Mesendoderm (in vitro differentiated cells): ENCODE measurements at regions not wholly inside any gene's neighbourhood (a gene's known extent, or its start where the extent isn't known, plus 50 kb on each side); places are given as distances from the start of the nearest gene placed in this dataset.
"Not testable (repeated sequence)": the region's sequence is repeated elsewhere in the genome, so short reads cannot be mapped to it uniquely, and the experiment has no call there.

ENCODE experiments used
- DNase-seq: peaks from one replicate; pipeline ENCODE4 v3.0.0; 2013
- H2AK5ac ChIP-seq: 2 replicates; pipeline ENCODE4 v1.6.1; 2013; ENCODE audit warnings: low read length, inconsistent platforms
- H2BK120ac ChIP-seq: 2 replicates; pipeline ENCODE4 v1.6.1; 2013; ENCODE audit warnings: low read depth, mild to moderate bottlenecking, low read length, moderate library complexity, mixed read lengths
- H2BK15ac ChIP-seq: replicated peaks from 2 replicates; pipeline ENCODE4 v1.6.1; 2013; ENCODE audit warnings: low read depth, mild to moderate bottlenecking, moderate library complexity
- H2BK5ac ChIP-seq: 2 replicates; pipeline ENCODE4 v1.6.1; 2013; ENCODE audit warnings: low read length, inconsistent platforms
- H3K18ac ChIP-seq: 2 replicates; pipeline ENCODE4 v1.6.1; 2013; ENCODE audit warnings: mild to moderate bottlenecking, low read length, mixed read lengths
- H3K23ac ChIP-seq: one replicate; pipeline ENCODE4 v1.6.1; 2013; ENCODE audit warnings: low read length
- H3K27ac ChIP-seq: 2 replicates; pipeline ENCODE4 v1.5.1; 2013; ENCODE audit warnings: low read depth, mild to moderate bottlenecking, inconsistent platforms, low read length, moderate library complexity
- H3K27me3 ChIP-seq: 2 replicates; pipeline ENCODE4 v1.6.1; 2013; ENCODE audit warnings: low read length, control low read depth, mild to moderate bottlenecking, inconsistent platforms; ENCODE audit not compliant: insufficient read depth, poor library complexity
- H3K36me3 ChIP-seq: 2 replicates; pipeline ENCODE4 v1.6.1; 2013; ENCODE audit warnings: low read length, inconsistent platforms; ENCODE audit not compliant: control insufficient read depth, insufficient read depth
- H3K4ac ChIP-seq: one replicate; pipeline ENCODE4 v1.6.1; 2013; ENCODE audit warnings: low read depth, mild to moderate bottlenecking, low read length, moderate library complexity
- H3K4me1 ChIP-seq: 2 replicates; pipeline ENCODE4 v1.6.1; 2013; ENCODE audit warnings: low read depth, low read length, inconsistent platforms; ENCODE audit not compliant: control insufficient read depth
- H3K4me2 ChIP-seq: 2 replicates; pipeline ENCODE4 v1.6.1; 2013; ENCODE audit warnings: low read length
- H3K4me3 ChIP-seq: 2 replicates; pipeline ENCODE4 v1.5.1; 2013; ENCODE audit warnings: mild to moderate bottlenecking, low read length
- H3K56ac ChIP-seq: one replicate; pipeline ENCODE4 v1.6.1; 2013; ENCODE audit warnings: low read length
- H3K79me1 ChIP-seq: 2 replicates; pipeline ENCODE4 v1.6.1; 2013; ENCODE audit warnings: low read length, inconsistent platforms
- H3K79me2 ChIP-seq: 2 replicates; pipeline ENCODE4 v1.6.1; 2013; ENCODE audit warnings: mild to moderate bottlenecking, low read length; ENCODE audit not compliant: control insufficient read depth, insufficient read depth
- H3K9ac ChIP-seq: 2 replicates; pipeline ENCODE4 v1.6.1; 2013; ENCODE audit warnings: low read length, inconsistent platforms
- H4K5ac ChIP-seq: one replicate; pipeline ENCODE4 v1.6.1; 2013; ENCODE audit warnings: low read length
- H4K8ac ChIP-seq: one replicate; pipeline ENCODE4 v1.6.1; 2013; ENCODE audit warnings: low read depth, mild to moderate bottlenecking, control low read depth, low read length, moderate library complexity
- WGBS: extraction: QIAGEN DNeasy Blood & Tissue Kit; methylation state at CpG from one replicate; pipeline ENCODE4 v1.1.7; 2013; ENCODE audit warnings: low lambda C conversion rate, missing lambda C conversion rate; ENCODE audit not compliant: insufficient coverage; ENCODE audit errors: extremely low coverage; 5-methylcytosine and 5-hydroxymethylcytosine counted together

- H3K4me2 ChIP-seq: no peak overlapping the region
- no peaks in the 10 kb centered on the region for H3K79me1 ChIP-seq
- no peak overlapping the region for H3K18ac ChIP-seq
- H3K23ac ChIP-seq: no peak overlapping the region
- H3K27me3 ChIP-seq: no peaks in the 10 kb centered on the region
- no peak overlapping the region for H2BK120ac ChIP-seq
- H3K4me1 ChIP-seq: no peaks in the 10 kb centered on the region
- no peak overlapping the region for H3K9ac ChIP-seq
- H3K4ac ChIP-seq: no peak overlapping the region
- no peak overlapping the region for H4K8ac ChIP-seq
- H3K36me3 ChIP-seq: no peaks in the 10 kb centered on the region
- H4K5ac ChIP-seq: no peak overlapping the region
- H2BK15ac ChIP-seq: no peak overlapping the region
- no peaks in the 10 kb centered on the region for H3K79me2 ChIP-seq
- H3K4me3 ChIP-seq: no peak overlapping the region
- H2BK5ac ChIP-seq: no peak overlapping the region
- H3K56ac ChIP-seq: no peak overlapping the region
- H2AK5ac ChIP-seq: no peak overlapping the region
- H3K27ac ChIP-seq: no peak overlapping the region
- no peak for DNase-seq
- no CpG with 5 or more reads among the region's 2 CpGs for WGBS
Measured at GRCh38 chr13:59043016-59043415, 1120.7 kb downstream of the DIAPH3 start.

GRCh38 chr13:59047546-59047945 lies 1116.2 kb downstream of the DIAPH3 start:
- no peak overlapping the region for H2BK5ac ChIP-seq
- no peak overlapping the region for H4K5ac ChIP-seq
- H3K9ac ChIP-seq: no peak overlapping the region
- no peak overlapping the region for H3K4me3 ChIP-seq
- peak; percentile 37 for DNase-seq
- no peaks in the 10 kb centered on the region for H3K79me2 ChIP-seq
- H4K8ac ChIP-seq: no peak overlapping the region
- H3K4me1 ChIP-seq: no peaks in the 10 kb centered on the region
- no peak overlapping the region for H3K18ac ChIP-seq
- H3K36me3 ChIP-seq: no peaks in the 10 kb centered on the region
- no peak overlapping the region for H3K4me2 ChIP-seq
- H3K4ac ChIP-seq: no peak overlapping the region
- no peak overlapping the region for H2BK120ac ChIP-seq
- H2BK15ac ChIP-seq: no peak overlapping the region
- no peak overlapping the region for H3K56ac ChIP-seq
- H3K27me3 ChIP-seq: no peaks in the 10 kb centered on the region
- WGBS: no CpG with 5 or more reads among the region's 2 CpGs
- no peaks in the 10 kb centered on the region for H3K79me1 ChIP-seq
- no peak overlapping the region for H3K23ac ChIP-seq
- H3K27ac ChIP-seq: no peak overlapping the region
- no peak overlapping the region for H2AK5ac ChIP-seq

- WGBS: no CpG with 5 or more reads among the region's 1 CpG
- Histone ChIP-seq H3K79me2 (no peaks in the 10 kb centered on the region), H3K4ac (no peak overlapping the region), H3K4me2 (no peak overlapping the region), H2BK120ac (no peak overlapping the region), H4K5ac (no peak overlapping the region), H2BK5ac (no peak overlapping the region), H3K36me3 (no peaks in the 10 kb centered on the region), H3K4me1 (no peaks in the 10 kb centered on the region), H2BK15ac (no peak overlapping the region), H4K8ac (no peak overlapping the region), H3K27me3 (no peaks in the 10 kb centered on the region), H3K4me3 (no peak overlapping the region), H2AK5ac (no peak overlapping the region), H3K9ac (no peak overlapping the region), H3K18ac (no peak overlapping the region), H3K27ac (no peak overlapping the region), H3K23ac (no peak overlapping the region), H3K79me1 (no peaks in the 10 kb centered on the region), H3K56ac (no peak overlapping the region)
- DNase-seq: no peak
Measured at GRCh38 chr13:59061621-59062020, 1102.1 kb downstream of the DIAPH3 start.

- no peak overlapping the region for H3K9ac ChIP-seq
- no peaks in the 10 kb centered on the region for H3K79me2 ChIP-seq
- no peak overlapping the region for H3K23ac ChIP-seq
- no peak overlapping the region for H3K18ac ChIP-seq
- WGBS: no CpG with 5 or more reads among the region's 1 CpG
- no peak overlapping the region for H2BK15ac ChIP-seq
- no peak overlapping the region for H3K4me2 ChIP-seq
- no peaks in the 10 kb centered on the region for H3K27me3 ChIP-seq
- no peak overlapping the region for H4K8ac ChIP-seq
- H3K36me3 ChIP-seq: no peaks in the 10 kb centered on the region
- H3K4ac ChIP-seq: no peak overlapping the region
- no peaks in the 10 kb centered on the region for H3K79me1 ChIP-seq
- H2BK120ac ChIP-seq: no peak overlapping the region
- H3K4me3 ChIP-seq: no peak overlapping the region
- H3K27ac ChIP-seq: no peak overlapping the region
- no peaks in the 10 kb centered on the region for H3K4me1 ChIP-seq
- H4K5ac ChIP-seq: no peak overlapping the region
- DNase-seq: no peak
- no peak overlapping the region for H2AK5ac ChIP-seq
- no peak overlapping the region for H2BK5ac ChIP-seq
- no peak overlapping the region for H3K56ac ChIP-seq
Measured at GRCh38 chr13:59064042-59064441, 1099.7 kb downstream of the DIAPH3 start.

- not testable (repeated sequence) for H3K56ac ChIP-seq, H3K27me3 ChIP-seq, H3K79me1 ChIP-seq, H4K8ac ChIP-seq, H3K4me3 ChIP-seq, H3K36me3 ChIP-seq, H4K5ac ChIP-seq, H3K18ac ChIP-seq, H2BK15ac ChIP-seq, H3K9ac ChIP-seq, H3K4me2 ChIP-seq, H3K27ac ChIP-seq, H3K4me1 ChIP-seq, H3K79me2 ChIP-seq, H2AK5ac ChIP-seq, H2BK5ac ChIP-seq, H3K23ac ChIP-seq, H2BK120ac ChIP-seq, H3K4ac ChIP-seq, DNase-seq
Measured at GRCh38 chr13:59076386-59076785, 1087.3 kb downstream of the DIAPH3 start.

GRCh38 chr13:59086147-59086546 lies 1077.6 kb downstream of the DIAPH3 start:
- H3K23ac ChIP-seq: no peak overlapping the region
- H2BK15ac ChIP-seq: no peak overlapping the region
- H3K56ac ChIP-seq: no peak overlapping the region
- H3K4ac ChIP-seq: no peak overlapping the region
- no peak overlapping the region for H2BK120ac ChIP-seq
- no peak overlapping the region for H3K4me3 ChIP-seq
- no peak overlapping the region for H2AK5ac ChIP-seq
- H2BK5ac ChIP-seq: no peak overlapping the region
- H3K4me1 ChIP-seq: no peaks in the 10 kb centered on the region
- H4K8ac ChIP-seq: no peak overlapping the region
- H3K4me2 ChIP-seq: no peak overlapping the region
- H3K36me3 ChIP-seq: no peaks in the 10 kb centered on the region
- no peak overlapping the region for H3K9ac ChIP-seq
- no peak overlapping the region for H4K5ac ChIP-seq
- no peak for DNase-seq
- no CpG with 5 or more reads among the region's 2 CpGs for WGBS
- no peaks in the 10 kb centered on the region for H3K79me2 ChIP-seq
- no peak overlapping the region for H3K27ac ChIP-seq
- H3K18ac ChIP-seq: no peak overlapping the region
- H3K27me3 ChIP-seq: no peaks in the 10 kb centered on the region
- H3K79me1 ChIP-seq: no peaks in the 10 kb centered on the region
